ENCODE measurements at regions not wholly inside any gene's neighbourhood (a gene's known extent, or its start where the extent isn't known, plus 50 kb on each side); places are given as distances from the start of the nearest gene placed in this dataset.

DNA sequence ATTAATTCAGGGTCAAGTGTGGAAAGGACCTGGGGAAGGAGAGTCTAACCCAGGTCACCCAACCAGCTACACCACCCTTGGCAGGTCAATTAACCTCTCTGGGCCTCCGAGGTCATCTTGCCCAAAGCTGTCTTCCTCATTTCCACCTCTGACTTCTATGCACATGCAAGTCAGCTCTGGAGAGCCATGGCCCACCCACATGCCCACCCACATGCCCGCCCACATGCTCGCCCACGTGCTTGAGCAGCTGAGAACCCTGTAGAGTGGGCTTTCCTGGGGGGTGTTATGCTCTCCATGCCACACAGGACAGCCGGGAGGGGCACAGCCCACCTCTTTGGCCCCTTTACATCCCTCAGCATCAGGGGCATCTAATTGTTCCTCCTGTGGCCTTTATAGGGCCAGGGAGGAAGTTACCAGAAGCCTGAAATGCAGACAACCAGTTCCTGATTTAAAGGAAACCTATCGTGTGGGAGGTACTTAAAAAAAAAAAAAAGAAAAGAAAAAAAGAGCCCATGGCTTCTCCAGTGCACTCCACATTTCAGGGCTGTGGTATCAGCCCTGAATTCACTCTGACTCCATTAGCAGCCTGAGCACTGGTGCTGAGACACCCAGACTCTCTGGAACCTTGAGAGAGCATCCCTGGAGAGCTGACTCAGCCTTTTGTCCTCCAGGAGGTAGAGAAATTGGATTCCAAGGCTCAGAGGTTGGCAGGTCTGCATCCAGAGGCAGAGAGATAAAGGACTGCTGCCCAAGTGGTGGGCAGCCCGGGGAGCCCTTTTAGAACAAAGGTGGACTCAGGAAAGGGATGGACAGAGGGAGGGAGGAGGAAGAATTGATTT lies 176.2 kb upstream of the ZMIZ1 start:
- Histone ChIP-seq H3K4me1 (peaks cover 5 to 21% (median 15%) of the 10 kb centered on the region in 10 experiments; a peak in 17 of 20 replicates), H3K27me3 (no peaks in the 10 kb centered on the region), H3K9ac (no peak overlapping the region), H3K36me3 (no peaks in the 10 kb centered on the region), H3K9me3 (replicated peaks in 1 of 11) (peaks cover 0 to 7% (median 3%) of the 10 kb centered on the region in 11 experiments; a peak in 9 of 22 replicates), H3K27ac (no peak overlapping the region), H4K20me1 (no peaks in the 10 kb centered on the region), H3K4me2 (peak overlapping the region in 4 of 11 experiments; percentile 13 to 39 (median 28); a peak in 6 of 22 replicates), H3K4me3 (no peak overlapping the region)
- TF ChIP-seq Cebpa-rat (IDR thresholded peaks at IDR 0.05), result no peak

DNA sequence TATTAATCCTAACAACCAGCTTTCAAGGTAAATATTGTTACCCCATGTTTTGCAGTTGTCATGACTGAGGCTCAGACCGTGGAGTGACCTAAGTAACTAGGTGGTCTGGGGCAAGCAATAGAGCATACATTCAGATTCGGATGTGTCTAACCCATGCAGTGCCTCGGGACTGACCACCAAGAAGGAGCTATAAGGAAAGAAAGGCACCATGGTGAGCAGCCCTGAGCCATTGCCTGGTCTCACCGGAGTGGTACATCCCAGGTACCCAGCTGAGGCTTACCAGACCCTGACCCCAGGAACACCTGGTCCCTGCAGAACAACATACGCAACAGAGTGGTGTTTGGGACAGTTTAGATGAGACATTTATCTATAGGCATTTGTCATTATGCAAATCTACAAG lies 175.5 kb upstream of the ZMIZ1 start:
- Histone ChIP-seq H3K9ac (no peak overlapping the region), H3K27ac (no peak overlapping the region), H3K36me3 (no peaks in the 10 kb centered on the region), H3K9me3 (replicated peaks in 1 of 11) (peaks cover 2 to 13% (median 10%) of the 10 kb centered on the region in 11 experiments; a peak in 20 of 22 replicates), H3K4me3 (no peak overlapping the region), H3K4me1 (peaks cover 5 to 21% (median 15%) of the 10 kb centered on the region in 10 experiments; a peak in 17 of 20 replicates), H3K27me3 (no peaks in the 10 kb centered on the region), H4K20me1 (no peaks in the 10 kb centered on the region), H3K4me2 (no peak overlapping the region)
- no peak for TF ChIP-seq Cebpa-rat (IDR thresholded peaks at IDR 0.05)

DNA sequence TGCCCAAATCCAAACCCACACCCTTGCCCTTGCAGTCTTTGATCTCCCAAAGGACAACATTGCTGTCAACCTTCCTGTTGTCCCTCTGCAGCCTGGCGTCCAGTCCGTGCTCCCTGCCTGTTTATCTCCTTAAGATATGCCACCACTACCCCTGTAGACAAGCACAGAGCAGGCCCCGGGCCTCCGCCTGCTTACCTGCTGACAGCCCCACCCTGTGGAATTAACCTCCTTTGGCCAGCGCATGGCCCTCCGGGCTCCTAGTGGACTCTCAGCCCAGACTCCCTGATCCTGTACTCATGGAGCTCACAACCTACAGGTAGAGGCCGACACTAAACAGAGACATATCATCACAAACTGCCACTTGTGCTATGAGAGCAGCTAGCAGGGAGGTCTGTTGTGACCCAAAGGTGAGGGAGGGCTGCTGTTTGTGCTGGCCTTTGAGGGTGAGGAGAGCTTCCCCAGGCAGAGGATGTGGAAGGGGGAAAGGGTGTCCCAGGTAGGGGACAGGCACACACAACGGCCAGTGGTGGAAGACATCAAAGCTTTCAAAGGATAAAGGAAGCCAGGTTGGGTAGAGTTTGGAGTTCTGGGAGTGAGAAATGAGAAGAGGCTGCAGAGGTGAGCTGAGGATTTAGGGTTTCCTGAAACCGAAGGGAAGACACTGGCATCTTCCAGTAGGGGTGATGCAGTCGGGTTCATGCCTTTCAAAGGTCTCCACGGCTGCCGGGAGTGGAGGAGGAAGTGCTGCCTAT lies 174.5 kb upstream of the ZMIZ1 start:
- Histone ChIP-seq H3K9me3 (replicated peaks in 1 of 11) (peaks cover 4 to 20% (median 14%) of the 10 kb centered on the region in 11 experiments; a peak in 20 of 22 replicates), H3K4me3 (no peak overlapping the region), H3K27me3 (no peaks in the 10 kb centered on the region), H3K9ac (no peak overlapping the region), H3K4me1 (peaks cover 5 to 21% (median 15%) of the 10 kb centered on the region in 10 experiments; a peak in 17 of 20 replicates), H4K20me1 (no peaks in the 10 kb centered on the region), H3K27ac (no peak overlapping the region), H3K4me2 (peak overlapping the region in 2 of 11 experiments; percentile 44 to 54; a peak in 2 of 22 replicates), H3K36me3 (no peaks in the 10 kb centered on the region)
- no peak for TF ChIP-seq Cebpa-rat (IDR thresholded peaks at IDR 0.05)

DNA sequence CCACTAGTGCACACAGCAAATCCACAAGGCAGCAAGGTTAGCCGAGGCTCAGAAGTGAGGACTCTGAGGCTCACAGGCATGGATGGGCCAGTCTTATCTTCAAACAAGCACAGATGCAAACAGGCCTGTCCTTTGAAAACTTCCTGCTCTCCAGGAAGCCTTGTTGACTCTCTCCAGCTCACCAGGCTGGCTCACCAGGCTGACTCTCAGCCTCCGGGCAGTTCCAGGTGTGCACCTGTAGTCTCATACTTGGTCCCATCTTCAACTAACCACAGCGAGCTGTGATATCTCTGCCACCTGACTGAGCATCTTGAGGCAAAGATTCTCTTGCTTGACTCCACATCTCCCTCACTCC lies 173.9 kb upstream of the ZMIZ1 start:
- Histone ChIP-seq H3K36me3 (no peaks in the 10 kb centered on the region), H3K27me3 (no peaks in the 10 kb centered on the region)

DNA sequence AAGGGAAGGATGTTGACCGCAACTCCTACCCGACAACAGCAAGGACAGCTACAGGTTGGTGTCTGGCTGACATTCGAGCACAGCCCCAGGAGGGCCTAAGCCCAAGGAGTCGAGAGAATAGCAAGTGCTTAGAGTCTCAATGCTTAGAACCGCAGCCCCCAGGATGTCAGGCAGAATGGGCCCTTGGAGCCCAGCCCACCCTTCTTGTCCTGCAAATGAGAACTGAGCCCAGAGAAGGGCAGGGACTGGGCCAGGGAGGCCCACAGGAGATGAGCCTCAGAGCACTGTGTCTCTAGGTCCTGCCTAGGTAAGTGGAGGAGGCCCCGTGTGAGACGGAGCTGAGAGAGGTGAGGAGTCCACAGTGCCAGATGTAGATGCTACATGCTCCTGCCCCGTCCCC lies 173.3 kb upstream of the ZMIZ1 start:
- peak overlapping the region; percentile 5 to 54 (median 39); a peak in 17 of 22 replicates for H3K4me2 ChIP-seq
- peaks cover 4 to 20% (median 14%) of the 10 kb centered on the region in 11 experiments; a peak in 20 of 22 replicates for H3K9me3 ChIP-seq (replicated peaks in 1 of 11)
- H3K4me1 ChIP-seq, result peaks cover 0 to 21% (median 13%) of the 10 kb centered on the region in 10 experiments; a peak in 15 of 20 replicates
- H3K27ac ChIP-seq, result no peak overlapping the region
- H4K20me1 ChIP-seq, result no peaks in the 10 kb centered on the region
- H3K27me3 ChIP-seq, result no peaks in the 10 kb centered on the region
- H3K36me3 ChIP-seq, result no peaks in the 10 kb centered on the region
- no peak overlapping the region for H3K9ac ChIP-seq
- no peak for TF ChIP-seq Cebpa-rat (IDR thresholded peaks at IDR 0.05)
- H3K4me3 ChIP-seq, result no peak overlapping the region

More for the DNA sequence above, 173.9 kb upstream of the ZMIZ1 start:
- Histone ChIP-seq H3K4me3 (no peak overlapping the region), H3K4me1 (peaks cover 0 to 21% (median 15%) of the 10 kb centered on the region in 10 experiments; a peak in 16 of 20 replicates), H3K4me2 (peak overlapping the region in 8 of 11 experiments; percentile 22 to 54 (median 39); a peak in 12 of 22 replicates), H3K27ac (no peak overlapping the region), H3K9me3 (replicated peaks in 1 of 11) (peaks cover 4 to 20% (median 14%) of the 10 kb centered on the region in 11 experiments; a peak in 20 of 22 replicates), H3K9ac (no peak overlapping the region), H4K20me1 (no peaks in the 10 kb centered on the region)
- TF ChIP-seq Cebpa-rat (IDR thresholded peaks at IDR 0.05), result no peak

DNA sequence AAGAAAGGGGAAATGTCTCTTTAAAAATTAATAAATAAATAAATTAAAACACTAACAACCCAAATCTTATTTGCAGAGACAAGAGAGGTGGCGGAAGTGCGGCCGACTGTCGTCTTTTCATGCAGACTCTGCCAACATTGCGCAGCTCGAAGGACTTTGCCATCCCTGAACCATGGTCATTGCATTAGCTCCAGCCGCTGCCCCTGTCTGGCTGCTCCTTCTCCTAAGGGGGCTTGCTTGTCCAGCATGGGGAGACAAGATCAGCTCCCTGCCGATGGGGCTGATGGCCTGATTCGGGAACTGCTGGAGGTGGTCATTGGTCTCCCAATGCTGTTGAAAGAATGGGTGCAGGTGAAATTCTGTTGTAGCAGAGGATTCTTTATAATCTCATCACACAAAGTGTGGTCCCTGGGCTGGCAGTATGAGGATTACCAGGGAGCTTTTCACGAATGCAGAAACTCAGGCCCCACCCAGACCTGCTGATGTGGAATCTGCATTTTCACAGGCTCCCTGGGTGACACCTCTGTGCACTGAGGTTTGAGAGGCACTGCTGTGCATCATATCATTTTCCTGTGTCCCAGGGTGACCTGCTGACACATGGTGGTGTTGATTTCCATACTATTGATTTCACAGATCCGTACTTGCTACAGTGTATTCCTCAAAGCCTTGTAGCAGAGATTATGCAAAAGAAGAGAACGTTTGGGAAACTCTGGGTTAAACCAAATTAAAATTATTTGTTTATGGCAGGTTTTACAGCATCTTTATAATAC lies 172.4 kb upstream of the ZMIZ1 start:
- H4K20me1 ChIP-seq, result no peaks in the 10 kb centered on the region
- H3K4me3 ChIP-seq, result no peak overlapping the region
- no peak overlapping the region for H3K9ac ChIP-seq
- peaks cover 4 to 20% (median 14%) of the 10 kb centered on the region in 11 experiments; a peak in 20 of 22 replicates for H3K9me3 ChIP-seq (replicated peaks in 1 of 11)
- H3K36me3 ChIP-seq, result no peaks in the 10 kb centered on the region
- peaks cover 0 to 21% (median 13%) of the 10 kb centered on the region in 10 experiments; a peak in 15 of 20 replicates for H3K4me1 ChIP-seq
- no peak for TF ChIP-seq Cebpa-rat (IDR thresholded peaks at IDR 0.05)
- H3K27me3 ChIP-seq, result no peaks in the 10 kb centered on the region
- H3K4me2 ChIP-seq, result no peak overlapping the region
- H3K27ac ChIP-seq, result no peak overlapping the region

DNA sequence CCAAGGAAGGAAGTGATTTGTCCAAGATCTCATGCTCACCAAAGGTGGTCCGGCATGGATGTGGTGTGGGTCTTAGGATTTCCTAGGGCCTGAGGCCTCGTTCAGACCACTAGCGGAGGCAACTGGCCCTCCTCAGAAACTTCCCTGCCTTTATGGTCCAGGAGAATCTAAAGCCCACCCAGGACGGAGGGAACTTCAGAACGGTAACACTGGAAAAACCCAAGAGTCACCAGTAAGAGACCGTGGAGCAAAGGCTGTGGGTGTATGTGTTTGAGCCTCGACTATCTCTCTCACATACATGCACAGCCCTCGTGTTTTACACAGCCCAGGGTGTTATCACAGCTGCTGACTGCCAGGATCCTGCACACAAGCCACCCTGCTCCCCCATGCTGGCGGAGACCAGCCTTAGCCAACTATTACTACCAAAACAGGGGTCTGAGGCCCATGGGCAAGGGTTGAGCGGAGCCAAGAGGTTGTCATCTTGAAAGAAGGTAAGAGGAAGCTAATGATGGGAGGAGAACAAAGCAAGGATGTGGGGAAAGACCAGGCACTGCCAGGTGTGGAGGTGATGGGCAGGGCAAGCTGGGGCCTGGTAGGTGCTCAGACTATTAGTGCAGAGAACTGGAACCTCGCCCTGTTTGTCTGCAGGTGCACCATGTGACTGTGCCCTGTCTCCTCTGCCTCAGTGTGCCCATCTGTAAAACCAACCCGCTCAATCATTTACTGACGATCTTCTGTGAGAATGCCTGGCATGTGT lies 170.2 kb upstream of the ZMIZ1 start:
- H3K9ac ChIP-seq, result no peak overlapping the region
- H3K36me3 ChIP-seq, result no peaks in the 10 kb centered on the region
- no peaks in the 10 kb centered on the region for H3K27me3 ChIP-seq
- no peaks in the 10 kb centered on the region for H4K20me1 ChIP-seq
- H3K27ac ChIP-seq, result no peak overlapping the region
- peaks cover 0 to 11% (median 7%) of the 10 kb centered on the region in 10 experiments; a peak in 11 of 20 replicates for H3K4me1 ChIP-seq
- no peak for TF ChIP-seq Cebpa-rat (IDR thresholded peaks at IDR 0.05)
- peaks cover 4 to 20% (median 14%) of the 10 kb centered on the region in 11 experiments; a peak in 20 of 22 replicates for H3K9me3 ChIP-seq (replicated peaks in 1 of 11)
- no peak overlapping the region for H3K4me2 ChIP-seq
- no peak overlapping the region for H3K4me3 ChIP-seq

All from BLaER1 treated with 17β-estradiol and CSF1 and Interleukin-3, amounts not matched to agents 10 nM and 100 nM (cell line).